CD1c-positive myeloid dendritic cell (primary cell): ENCODE measurements at regions not wholly inside any gene's neighbourhood (a gene's known extent, or its start where the extent isn't known, plus 50 kb on each side); places are given as distances from the start of the nearest gene placed in this dataset.
"Not testable (repeated sequence)": the region's sequence is repeated elsewhere in the genome, so short reads cannot be mapped to it uniquely, and the experiment has no call there.

ENCODE experiments used
- DNase-seq: peaks from one replicate; pipeline ENCODE4 v3.0.0-alpha.2; 2016; ENCODE audit errors: extremely low spot score

DNA sequence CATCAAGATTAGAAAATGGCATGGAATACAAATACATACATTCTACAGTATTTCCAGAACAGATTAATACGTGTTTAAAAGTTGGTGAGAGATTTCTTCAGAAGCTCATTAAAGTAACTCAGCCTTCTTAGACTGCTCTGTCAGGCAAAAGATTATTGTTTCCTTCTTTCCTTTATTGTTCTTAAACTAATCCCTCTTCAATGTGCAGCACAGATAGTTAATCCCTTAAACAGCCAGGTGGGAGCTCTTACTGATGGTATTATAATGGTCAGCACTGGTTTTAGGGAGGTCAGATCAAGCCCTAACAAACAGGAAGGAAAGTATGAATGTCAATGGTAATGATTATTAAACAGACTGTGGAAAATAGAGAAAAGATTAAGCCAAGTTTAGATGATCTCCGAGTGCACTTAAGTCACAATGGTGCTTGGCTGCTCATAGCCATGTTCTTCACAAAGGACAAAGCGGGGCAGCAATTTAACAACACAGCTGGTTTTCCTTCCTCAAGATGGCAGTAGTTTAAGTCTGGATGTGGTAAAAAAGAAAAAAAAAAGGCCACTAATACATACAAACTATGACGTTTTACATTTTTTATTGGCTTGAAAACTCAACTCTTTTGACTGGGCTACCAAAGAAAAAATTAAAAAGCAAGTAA lies 992.6 kb downstream of the PCDH9 start:
- DNase-seq = no peak

DNA sequence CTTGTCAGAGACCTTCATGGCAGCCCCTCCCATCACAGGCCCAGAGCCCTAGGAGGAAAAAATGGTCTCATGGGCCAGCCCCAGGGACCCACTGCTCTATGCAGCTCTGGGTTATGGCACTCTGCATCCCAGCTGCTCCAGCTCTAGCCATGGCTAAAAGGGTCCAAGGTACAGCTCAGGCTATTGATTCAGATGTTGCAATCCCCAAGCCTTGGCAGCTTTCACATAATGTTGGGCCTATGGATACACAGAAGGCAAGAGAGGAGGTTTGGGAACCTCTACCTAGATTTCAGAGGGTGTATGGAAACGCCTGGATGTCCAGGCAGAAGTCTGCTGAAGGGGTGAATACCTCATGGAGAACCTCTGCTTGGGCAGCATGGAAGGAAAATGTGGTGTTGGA lies 996.0 kb downstream of the PCDH9 start:
- DNase-seq = no peak

DNA sequence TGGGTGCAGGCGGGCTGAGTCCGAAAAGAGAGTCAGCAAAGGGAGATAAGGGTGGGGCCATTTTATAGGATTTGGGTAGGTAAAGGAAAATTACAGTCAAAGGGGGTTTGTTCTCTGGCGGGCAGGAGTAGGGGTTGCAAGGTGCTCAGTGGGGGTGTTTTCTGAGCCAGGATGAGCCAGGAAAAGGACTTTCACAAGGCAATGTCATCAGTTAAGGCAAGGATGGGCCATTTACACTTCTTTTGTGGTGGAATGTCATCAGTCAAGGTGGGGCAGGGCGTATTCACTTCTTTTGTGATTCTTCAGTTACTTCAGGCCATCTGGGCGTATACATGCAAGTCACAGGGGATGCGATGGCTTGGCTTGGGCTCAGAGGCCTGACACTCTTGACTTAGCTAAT lies 998.2 kb downstream of the PCDH9 start:
- DNase-seq = not testable (repeated sequence)

DNA sequence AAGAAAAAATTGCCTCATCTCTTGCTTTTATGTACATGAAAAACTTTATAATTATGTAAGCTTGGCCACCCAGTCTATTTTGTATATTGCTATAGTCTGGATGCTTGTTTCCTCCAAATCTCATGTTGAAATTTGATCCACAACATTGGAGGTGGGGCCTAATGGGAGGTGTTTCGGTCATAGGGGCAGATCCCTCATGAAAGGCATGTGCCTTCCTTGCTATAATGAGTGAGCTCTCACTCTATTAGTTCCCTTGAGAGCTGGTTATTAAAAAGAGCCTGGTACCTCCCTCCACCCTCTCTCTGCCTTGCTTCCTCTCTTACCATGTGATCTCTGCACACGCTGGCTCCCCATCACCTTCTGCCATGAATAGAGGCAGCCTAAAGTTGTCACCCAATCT lies 1005.1 kb downstream of the PCDH9 start:
- no peak for DNase-seq

DNA sequence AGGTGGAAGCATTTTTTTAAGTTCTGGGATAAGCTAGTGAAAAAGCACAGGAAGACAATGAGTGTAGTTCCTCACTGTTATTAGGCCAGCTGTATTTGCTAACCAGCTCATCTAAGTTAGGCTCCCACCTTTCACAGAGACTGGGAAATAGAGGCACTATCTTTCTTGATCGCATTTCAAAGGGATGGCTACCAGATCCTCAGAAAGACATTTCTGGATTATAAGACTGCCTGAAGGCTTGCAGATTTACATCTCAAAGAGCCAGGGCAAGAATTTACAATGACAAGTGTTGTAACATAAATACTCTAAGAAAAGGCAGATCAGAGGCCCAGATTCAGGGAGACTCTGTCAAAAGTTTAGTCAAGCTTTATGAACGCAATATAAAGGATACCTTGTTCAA lies 1005.5 kb downstream of the PCDH9 start:
- DNase-seq = no peak

DNA sequence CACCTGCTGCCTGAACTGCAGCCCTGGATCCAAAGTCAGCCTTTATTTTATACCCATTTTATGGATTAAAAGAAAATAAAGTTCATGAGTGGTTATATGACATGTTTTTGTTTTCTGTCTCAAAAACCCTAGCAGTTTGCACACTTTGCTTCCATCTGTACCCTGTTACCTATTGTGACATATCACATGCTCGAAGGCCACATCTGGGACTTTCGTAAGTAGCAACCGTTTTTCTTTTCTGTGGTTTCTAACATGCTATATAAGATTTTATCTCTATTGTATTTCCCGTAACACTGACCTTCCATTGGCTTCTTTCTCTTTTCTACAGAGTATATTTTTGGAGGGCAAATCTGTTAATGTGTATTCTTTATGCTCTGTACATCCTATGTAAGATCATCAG lies 1007.2 kb downstream of the PCDH9 start:
- no peak for DNase-seq

DNA sequence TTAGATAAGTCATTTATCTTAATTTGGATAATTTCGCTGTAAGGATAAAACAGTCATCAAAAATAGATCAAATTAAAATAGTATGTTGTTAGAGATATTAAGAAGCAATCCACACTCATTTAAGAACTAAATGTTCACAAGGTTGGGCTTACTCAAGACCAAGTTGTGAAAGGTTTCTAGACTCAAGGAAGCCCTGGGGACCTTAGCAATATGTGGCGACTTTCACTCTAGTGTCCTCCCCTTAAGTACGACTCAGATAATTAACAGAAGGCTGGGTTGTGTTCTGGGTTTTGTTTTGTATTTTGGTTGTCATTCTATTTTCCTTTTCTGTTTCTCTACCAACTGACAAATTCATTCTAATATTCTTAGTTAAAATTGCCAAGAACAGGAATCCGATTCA lies 1008.0 kb downstream of the PCDH9 start:
- DNase-seq = no peak

DNA sequence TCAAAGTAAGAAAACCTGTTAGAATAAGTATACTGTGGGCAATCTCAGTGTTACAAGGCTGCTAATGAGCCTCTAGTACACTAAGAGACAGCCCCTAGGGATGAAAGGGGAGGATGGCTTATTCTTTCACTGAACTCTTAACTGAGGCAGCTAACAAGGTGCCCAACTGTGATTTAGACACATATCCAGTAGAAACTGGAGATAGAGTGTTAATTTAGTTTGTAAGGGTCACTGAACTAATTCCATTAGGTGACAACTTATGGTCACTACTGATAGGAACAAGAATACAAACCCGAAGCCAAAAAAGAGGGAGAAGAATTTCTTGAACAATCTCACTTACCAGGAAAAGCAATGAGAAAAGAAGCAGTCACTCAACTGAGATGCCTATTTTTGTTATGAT lies 1010.6 kb downstream of the PCDH9 start:
- no peak for DNase-seq

DNA sequence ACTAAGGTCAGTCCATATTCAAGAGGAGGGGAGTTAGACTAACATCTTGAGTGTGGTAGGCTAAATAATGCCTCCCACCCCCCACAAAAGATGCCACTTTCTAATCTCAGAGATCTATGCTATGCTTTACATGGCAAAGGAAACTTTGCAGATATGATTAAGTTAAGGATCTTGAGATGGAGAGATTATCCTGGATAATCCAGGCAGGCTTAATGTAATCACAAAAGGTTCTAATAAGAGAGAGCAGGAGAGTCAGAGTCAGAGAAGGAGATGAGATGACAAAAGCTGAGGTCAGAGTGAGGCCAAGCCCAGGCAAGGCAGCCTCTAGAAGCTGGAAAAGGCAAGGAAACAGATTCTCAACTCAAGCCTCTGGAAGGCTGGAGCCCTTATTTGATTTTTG lies 1011.6 kb downstream of the PCDH9 start:
- no peak for DNase-seq

DNA sequence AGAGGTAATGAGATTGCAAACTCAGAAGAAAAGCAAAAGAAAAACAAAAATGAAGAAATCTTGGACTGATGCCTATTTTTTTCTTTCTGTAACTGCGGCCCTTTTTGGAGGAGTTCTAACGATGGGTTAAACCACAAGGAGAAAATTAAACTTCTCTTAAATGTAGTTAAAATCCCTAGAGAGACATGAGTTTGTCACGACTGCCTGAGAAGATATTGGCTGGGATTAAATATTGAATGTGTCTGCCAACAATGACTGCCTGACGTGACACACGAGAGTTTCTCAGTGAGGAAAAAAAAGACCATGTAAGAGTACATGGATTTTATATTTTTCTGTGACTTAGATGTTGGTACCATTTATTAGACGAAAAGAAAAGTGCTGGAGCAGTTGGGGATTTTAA lies 1013.4 kb downstream of the PCDH9 start:
- DNase-seq = no peak

DNA sequence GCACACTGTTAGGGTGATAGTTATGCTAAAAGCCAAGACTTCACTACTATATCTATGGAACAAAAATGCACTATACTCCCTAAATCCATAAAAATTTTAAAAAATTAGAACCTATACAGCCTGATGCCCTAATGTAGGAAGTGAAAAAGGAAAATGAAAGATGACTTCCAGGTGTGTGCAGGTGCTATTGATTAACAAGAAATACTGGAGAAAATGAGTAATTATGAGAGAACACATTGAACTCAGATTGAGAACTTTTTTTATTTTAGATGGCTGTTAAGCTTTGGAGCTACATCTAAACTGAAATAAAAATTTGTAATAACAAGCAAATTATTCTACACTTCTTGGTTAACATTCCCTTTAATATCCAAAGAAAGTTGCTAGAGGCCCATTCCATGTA lies 1015.7 kb downstream of the PCDH9 start:
- no peak for DNase-seq

DNA sequence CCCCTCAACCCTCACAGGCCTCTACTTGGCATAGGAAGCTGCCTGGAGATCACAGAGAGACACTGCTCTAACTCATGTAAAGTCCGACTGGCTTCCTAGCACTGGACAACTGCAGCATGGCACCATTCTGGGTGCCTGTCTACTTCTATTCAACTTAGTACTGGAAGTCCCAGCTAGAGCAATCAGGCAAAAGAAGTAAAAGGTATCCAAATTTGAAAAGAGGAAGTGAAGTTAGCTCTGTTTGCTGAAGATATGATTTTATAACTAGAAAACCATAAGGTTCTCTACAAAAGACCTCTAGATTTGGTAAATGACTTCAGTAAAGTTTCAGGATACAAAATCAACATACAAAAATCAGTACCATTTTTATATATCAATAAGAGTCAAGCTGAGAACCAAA lies 1017.6 kb downstream of the PCDH9 start:
- DNase-seq = no peak

DNA sequence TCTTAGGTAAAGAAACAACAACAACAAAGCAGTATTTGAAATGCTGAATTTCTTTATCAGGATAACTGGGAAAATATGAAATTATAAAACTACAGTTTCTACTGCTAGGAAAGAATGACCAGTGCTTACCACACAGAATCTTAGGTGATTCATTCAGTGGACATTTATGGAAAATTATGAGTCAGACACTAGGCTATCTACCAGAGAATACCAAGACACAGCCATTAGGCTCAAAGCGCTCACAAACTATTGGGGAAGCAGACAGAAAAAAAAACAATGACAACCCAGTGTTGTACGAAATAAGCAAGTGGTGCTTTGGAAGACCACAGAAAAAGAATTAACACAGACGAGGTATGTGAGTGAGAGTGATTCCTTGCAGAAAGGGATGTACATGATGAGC lies 1019.5 kb downstream of the PCDH9 start:
- DNase-seq = no peak

DNA sequence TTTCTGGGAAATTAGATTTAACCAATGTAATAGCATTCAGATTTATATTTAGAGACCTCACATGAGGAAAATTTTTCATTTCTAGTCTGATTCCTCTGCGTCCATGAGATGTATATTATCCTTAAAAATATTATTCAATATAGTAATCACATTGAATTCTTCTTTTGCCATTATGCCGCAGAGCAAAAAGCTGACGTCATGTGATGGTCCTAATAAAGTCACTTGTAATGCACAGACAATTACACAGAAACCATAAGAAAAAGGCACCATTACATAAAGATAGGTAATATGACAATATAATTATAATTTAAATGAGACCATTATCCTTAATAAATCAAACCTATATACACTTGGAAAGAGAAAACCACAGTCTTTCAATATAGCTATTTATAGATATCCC lies 1021.5 kb downstream of the PCDH9 start:
- DNase-seq = no peak

DNA sequence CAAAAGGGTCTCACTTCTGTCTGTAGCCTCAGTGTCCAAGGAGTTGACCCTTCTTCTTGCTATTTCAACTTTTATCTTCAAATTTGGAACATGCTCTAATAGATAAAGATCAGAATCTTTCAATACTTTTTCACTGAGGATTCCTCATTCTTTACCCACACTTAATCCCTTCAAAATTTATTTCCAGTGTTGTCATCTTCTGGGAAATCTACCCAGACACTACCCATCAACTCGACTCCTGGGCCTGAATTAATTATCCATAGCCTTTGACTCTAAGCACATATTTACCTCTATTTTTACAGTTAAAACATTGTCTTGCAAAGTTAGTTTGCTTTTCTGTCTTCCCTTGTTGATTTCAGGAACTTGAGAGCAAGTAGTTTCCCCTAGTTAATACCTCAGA lies 1022.5 kb downstream of the PCDH9 start:
- no peak for DNase-seq

DNA sequence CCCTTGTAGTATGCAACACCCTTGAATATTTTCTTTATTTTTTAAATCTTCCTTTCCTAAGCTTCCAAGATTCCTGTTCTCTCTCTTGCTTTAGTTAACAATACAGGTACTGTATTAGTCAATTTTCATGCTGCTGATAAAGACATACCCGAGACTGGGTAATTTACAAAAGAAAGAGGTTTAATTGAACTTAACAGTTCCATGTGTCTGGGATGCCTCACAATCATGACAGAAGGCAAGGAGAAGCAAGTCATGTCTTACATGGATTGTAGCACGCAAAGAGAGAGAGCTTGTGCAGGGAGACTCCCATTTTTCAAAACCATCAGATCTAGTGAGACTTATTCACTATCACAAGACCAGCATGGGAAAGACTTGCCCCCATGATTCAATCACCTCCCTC lies 1024.3 kb downstream of the PCDH9 start:
- DNase-seq = no peak

DNA sequence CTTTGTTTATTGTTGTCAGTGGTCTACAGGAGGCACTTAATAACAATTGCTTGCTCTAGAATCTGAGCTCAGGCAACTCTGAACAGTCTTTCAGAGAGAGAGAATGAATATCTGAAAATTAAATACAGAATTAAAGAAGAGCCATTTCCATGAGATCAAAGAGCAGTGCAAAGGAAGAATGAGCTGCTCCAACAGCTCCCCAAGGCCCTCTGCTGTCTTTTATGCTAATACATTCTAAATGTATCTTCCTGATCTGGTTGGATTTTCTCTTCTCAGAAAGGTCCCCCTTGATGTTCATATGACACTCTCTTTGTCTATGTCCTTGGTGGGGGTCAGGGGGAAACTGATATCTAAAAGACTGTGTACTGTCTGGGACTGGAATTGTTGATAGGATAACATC lies 1029.6 kb downstream of the PCDH9 start:
- DNase-seq = no peak

DNA sequence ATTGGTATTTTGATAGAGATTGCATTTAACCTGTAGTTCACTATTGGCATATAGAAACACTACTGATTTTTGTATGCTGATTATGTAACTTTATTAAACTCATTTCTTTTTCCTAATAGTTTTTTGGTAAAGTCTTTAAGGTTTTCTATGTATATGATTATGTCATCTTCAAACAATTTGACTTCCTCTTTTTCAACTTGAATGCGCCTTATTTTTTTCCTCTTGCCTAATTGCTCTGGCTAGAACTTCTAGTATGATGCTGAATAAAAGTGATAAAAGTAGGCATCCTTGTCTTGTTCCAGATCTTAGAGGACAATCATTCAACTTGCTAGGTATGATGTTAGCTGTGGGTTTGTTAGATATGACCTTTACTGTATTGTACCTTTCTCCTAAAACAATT lies 1034.9 kb downstream of the PCDH9 start:
- no peak for DNase-seq

DNA sequence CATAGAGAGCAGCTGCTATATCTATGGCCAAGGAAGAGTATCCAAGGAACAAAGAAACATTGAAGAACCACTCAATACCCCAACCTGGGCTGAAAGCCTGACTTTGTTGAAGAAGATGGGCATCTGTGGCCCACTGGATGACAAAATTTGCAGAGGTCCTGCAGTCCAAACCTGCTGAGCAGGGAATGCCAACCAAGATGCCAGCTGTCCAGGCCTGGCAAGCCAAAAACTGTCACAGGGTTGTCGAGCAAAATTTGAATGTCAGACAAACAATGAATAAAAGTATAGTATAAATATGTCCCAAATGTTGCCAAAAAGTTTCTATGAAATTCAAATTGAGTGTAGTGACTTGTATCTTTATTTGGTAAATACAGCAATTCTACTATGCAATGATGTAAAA lies 1040.2 kb downstream of the PCDH9 start:
- DNase-seq = no peak

DNA sequence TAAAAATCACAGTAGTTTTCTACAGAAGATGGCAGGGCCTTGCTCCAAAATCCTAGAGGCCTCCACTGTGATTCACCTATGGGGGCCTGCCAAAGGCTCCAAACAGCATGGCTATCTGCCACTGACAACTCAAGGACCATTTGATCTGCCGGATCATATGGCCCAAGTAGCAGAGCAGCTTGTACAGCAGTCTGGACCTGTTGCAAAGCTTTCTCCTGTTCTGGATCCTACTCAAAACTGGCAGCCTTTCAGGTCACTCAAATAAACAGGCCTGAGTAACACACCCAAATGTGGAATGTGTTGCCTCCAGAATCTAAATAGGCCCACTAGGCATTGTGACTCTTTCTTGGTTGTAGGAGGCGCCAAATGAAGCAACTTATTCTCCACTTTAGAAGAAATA lies 1049.3 kb downstream of the PCDH9 start:
- DNase-seq = no peak

DNA sequence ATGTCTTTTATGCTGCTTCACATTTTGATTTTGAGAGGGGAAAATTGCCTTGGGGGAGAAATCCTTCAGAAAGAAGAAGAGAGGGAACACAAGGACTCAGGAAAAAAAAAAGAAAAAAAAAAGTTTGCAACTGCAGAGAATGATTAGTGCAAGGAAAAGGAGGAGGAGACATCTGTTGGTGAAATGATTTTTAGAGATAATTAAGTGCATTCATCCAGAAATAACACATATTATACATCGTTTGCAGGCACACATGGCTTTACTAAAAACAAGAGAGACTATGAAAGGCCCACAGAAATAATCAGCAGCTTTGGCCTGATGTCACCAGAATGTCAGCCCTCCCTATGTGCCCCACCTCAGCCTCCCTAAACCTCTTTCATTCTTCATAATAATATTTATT lies 1058.2 kb downstream of the PCDH9 start:
- no peak for DNase-seq

DNA sequence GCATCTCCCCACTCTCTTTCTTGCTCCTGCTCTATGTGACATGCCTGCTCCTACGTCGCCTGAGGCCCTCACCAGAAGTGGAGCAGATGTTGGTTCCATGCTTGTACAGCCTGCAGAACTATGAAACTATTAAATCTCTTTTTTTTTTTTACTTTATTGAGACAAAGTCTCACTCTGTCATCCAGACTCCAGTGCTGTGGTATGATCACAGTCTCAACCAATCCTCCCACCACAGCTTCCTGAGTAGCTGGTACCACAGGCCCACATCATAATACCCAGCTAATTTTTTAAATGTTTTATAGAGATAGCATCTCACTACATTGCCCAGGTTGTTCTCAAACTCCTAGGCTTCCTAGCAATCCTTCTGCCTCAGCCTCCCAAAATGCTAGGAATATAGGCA lies 1067.7 kb downstream of the PCDH9 start:
- DNase-seq = no peak

DNA sequence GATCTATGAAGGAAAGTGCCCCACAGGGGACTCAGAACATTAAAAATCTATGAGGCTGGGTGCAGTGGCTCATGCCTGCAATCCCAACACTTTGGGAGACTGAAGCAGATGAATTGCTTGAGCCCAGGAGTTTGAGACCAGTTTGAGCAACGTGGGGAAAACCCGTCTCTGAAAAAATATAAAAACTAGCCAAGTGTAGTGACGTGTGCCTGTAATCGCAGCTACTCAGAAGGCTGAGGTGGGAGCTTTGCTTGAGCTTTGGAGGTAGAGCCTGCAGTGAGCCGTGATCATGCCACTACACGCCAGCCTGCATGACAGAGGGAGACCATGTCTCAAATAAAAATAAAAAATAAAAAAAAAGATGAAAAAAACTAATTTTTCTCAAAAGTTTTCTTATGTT lies 1070.6 kb downstream of the PCDH9 start:
- no peak for DNase-seq

DNA sequence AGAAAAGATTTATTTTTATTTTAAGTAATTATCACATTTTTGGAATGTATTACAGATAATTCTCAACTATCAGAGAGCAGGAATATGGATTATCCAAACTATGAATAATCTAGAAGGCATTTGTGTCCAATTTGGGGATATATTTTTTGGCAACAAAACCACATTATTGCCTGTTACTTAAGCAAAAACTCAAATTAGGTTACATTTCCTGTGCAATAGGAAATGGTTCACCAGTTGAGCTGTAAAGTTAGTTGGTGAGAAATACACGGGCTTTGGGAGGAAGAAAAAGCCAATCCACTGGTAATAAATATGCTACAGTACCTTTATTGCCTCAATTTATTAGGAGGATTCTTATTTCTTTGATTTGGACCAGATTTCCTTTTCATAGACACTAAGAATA lies 1075.2 kb downstream of the PCDH9 start:
- DNase-seq = no peak

DNA sequence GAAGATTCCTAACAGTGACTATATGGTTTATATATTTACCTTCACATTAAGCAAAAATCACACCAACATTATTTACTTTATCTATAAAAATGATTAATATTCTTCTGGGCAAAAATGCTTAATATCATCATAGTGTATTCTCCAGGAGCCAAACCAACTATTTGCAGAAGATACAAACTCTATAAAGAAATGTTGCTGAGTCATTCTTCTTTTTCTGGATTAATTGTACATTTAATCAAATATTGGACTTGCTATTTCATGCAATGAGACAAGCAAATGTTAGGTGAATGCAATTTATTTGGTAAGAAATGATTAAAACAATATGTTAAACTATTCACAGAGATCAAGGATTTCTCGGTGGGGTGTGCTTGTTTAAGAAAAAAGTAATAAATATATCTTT lies 1075.8 kb downstream of the PCDH9 start:
- DNase-seq = no peak
